ENCODE measurements at regions not wholly inside any gene's neighbourhood (a gene's known extent, or its start where the extent isn't known, plus 50 kb on each side); places are given as distances from the start of the nearest gene placed in this dataset.
A peak's percentile ranks its signal among the peaks of the same experiment; 100 is the strongest.

DNA sequence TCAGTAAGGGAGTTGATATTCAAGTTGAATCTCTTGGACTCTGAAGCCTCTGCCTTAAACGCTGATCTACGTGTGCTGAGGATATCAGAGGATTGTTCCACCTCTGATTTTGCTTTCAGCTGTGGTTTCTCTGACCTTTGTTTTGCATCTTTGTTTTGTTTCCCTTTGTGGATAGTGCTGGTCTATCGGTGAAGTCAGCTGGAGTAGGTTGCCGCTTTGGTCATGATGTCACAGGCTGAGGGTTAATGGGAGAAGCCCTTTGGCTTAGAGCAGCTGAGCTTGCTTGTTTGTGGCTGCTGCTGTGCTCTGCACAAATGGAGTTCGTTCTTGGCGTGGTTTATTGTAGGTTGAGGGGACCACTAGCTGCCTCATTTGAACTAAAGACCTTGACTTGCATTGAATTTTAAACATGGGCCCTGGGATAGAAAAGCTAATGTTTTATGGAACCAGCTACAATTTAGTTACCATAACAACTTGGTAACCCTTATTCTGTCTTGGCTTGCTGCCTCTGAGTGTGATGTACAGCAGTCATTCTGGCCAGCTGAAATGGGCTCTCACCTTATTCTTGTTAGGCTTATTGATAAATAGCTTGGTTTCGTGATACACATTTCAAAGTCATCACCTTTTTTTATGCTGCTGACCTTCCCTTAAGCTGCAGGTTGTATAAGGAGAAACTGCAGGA, 284.5 kb upstream of the E2F7 start:
- no peak for DNase-seq (ENCODE audit: low spot score)

GRCh38 chr12:77347017-77347416, 281.6 kb upstream of the E2F7 start:
- DNase-seq (ENCODE audit: low spot score), result no peak

- no peak for DNase-seq (ENCODE audit: low spot score)
Measured at GRCh38 chr12:77345336-77345735, 280.0 kb upstream of the E2F7 start.

DNA sequence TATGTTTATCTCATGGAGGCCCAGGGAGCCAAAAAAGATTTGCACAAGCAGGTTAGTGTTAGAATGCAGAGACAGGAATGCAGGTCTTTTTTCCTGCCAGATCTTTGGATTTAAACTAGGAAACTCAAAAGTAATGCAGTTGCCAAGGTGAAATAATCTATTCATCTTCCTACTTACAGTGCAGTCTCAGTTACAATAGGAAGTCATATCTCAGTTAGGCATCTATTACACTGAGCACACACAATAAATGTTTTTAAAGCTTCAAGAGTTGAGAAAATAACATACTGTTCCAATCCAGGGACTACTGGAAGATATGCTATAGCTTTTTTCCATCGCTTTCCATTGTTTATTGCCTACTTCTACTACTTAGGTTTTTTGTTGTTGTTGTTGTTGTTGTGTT, 279.3 kb upstream of the E2F7 start:
- DNase-seq (ENCODE audit: low spot score), result no peak

DNA sequence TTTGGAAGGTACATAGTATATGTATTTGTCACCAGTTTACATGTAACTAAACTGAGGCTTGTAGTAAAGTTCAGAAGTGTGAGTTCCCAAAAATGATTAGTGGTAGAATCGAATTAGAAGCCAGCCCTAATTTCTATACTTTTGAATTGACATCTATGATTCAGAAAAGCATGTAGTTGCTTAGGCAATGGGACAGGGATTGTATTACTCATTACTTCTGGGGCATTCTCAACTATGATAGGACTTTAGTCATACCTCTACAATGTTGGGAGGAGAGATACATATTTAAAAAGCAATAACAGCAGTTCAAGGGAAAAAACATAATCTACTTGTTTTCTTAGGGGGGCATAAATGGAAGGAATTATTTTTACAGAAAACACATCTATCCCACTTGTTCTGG, 277.9 kb upstream of the E2F7 start:
- DNase-seq (ENCODE audit: low spot score), result no peak

DNA sequence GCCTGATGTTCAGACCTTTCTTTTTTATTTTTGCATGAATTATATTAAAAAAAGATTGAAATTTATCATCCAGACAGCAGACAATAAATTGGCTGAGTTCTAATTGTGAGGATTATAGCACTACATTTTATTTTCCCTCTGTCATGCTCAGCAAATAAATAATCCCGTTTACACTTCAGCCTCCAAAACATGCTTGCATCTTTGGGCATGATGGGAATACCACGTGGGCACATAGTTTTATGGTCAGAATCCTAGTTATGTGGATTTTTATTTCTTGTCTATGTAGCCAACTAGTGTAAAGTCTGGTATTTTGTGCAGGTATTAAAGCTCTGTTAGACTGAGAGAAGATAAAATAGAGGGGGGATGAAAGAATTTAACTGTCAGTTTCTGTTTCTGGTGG, 276.9 kb upstream of the E2F7 start:
- DNase-seq (ENCODE audit: low spot score), result no peak

- no peak for DNase-seq (ENCODE audit: low spot score)
Measured at GRCh38 chr12:77339610-77340009, 274.2 kb upstream of the E2F7 start.

DNA sequence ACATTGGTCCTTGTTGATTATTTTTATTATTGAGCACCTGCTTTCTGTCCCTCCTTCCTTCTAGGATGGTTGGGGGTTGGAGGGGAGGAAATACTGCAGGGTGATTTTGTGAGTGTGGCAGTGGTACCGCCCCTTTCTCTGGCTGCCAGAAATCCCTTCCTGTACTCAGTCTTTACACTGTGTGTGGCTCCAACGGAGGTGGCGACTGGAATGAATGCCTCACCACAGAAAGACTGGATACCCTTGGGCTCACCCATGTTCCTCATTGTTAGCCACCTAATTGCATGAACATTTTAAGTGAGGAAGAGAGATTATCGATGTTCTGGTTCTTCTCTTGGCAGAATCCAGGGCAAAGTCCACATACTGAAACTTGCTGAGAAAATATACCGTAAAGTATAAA, 272.0 kb upstream of the E2F7 start:
- DNase-seq (ENCODE audit: low spot score), result no peak

- DNase-seq (ENCODE audit: low spot score), result no peak
Measured at GRCh38 chr12:77334806-77335205, 269.4 kb upstream of the E2F7 start.

GRCh38 chr12:77328326-77328725, 263.0 kb upstream of the E2F7 start:
- DNase-seq (ENCODE audit: low spot score), result no peak

DNA sequence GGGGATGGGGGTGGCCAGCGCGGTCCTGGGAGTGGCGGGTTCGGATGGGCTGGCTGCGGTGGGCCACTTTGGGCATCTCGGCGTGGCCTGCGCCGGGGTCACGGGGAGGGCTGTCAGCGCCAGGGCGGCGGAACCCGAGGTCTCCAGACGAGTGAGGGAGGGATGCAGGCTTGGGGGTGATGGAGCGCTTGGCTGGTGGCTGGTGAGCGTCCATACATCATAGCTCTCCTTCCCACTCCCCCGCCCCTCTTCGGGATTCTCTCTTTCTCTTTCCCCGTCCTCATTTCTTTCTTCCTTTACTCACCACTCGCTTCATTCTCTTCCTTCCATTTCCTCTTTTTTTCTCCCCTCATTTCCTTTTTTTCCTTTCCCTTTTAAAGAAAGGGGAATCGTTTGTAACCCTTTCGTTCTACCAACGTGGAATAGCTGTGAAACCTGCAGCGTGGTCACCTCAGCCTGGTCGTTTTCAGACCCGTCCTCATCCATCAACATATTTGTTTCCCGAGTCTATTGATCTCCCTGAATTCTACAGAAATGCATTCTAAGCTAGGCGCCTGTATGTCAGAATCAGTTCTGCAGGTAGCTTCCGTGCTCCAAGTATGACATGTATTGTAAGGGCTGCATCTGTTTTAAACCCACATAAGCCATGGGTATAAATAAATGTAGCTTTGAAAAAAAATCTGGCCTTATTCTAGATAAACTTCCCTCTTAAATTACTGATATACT, 260.3 kb upstream of the E2F7 start:
- no peak for DNase-seq (ENCODE audit: low spot score)

DNA sequence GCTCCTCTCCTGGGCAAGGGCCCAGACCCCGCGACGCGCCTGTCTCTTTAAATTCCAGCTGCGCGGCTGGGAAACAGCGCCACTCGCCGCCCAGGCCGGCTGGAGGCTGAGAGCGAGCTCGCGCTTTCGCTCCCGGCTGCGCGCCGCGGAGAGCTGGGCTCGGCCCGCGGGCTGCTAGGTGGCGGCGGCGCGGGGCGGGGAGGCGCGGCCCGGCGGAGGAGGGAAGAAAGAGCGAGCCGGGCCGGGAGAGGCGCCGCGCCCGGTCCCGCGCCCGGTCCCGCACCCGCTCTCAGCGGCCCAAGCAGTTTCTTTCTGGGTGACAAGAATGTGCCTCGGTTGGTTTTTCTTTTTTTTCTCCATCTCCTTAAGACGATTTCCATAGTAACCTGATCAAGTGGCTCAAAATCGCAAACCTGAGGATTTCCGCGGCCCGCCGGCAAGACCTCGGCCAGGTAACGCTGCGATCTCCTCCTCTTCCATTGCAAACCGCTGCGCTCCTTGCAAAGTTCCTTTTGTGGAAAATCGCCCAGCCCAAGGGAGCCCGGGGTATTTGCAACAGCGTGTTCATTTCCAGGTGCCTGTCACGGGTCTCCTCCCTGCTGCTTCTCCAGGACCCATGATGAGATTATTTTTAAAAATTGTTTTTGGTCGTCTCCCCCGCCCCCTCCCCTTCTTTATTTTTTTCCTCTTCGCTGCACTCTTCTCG, 259.5 kb upstream of the E2F7 start:
- DNase-seq (ENCODE audit: low spot score), result peak; percentile 64

DNA sequence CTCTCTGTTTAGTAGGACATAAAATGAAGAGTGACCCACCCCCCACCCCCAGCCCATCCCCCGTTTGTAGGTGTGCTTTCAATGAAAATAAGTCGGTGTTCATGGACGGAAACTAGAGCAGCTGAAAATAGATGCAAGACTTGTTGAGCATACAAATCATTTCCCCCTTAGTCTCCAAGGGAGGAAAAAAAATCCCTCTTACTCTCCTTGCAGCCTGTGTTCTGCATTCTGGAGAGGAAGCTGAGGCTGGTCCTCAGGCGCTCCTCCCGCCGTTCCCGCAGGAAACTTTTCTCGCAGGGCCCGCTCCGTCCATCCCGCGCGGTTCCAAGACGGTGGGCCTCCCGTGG, 259.0 kb upstream of the E2F7 start:
- no peak for DNase-seq (ENCODE audit: low spot score)

GRCh38 chr12:77323788-77324415, 258.5 kb upstream of the E2F7 start:
- DNase-seq (ENCODE audit: low spot score), result no peak

GRCh38 chr12:77319166-77319565, 253.8 kb upstream of the E2F7 start:
- DNase-seq (ENCODE audit: low spot score), result no peak

GRCh38 chr12:77315407-77315806, 250.0 kb upstream of the E2F7 start:
- DNase-seq (ENCODE audit: low spot score), result no peak

DNA sequence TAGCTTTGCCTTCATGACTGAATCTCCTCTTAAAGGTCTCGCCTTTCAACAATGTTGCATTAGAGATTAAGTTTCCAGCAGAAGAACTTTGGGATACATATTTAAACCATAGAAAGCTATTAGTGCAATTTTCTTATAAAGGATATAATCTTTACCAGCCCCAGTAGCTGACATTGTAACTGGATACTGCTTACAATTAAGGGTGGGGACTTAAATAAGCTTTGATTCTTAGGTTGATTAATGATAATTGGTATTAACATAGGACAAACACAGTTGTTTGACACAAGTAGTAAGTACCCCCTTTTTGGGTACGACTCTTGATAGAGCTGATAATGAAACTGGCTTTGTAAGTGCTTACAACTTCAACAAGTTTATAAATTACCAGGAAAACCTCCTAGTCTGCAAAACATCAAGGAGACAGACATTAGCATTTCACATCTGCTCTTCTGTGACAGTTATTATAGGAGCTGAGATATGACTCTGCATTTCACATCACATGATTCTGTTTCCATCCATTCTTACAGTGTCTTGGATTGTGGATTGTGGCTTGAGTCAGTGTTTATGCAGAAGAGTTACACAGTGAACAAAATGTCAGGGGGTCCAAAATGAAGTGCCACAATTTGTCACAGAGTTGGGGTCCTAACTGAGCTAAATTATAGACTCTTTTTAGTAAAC, 249.1 kb upstream of the E2F7 start:
- DNase-seq (ENCODE audit: low spot score), result no peak

DNA sequence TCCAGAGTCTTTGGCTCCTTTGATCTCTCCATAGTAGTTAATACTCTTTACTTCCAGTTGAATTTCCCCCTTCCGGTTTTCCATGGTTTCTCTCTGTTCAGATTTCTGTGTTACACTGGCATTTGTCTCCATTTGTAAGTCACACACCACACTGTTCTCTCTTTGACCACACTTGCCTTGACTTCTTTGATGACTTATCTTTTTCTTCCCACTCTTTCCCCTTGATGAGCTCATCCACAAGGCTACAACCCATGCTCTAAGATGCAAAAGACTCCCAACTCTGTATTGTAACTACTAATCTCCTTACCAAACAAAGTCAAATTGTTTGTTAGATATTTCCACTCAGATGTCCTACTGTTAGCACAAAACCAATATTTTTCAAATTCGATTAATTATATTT, 242.7 kb upstream of the E2F7 start:
- no peak for DNase-seq (ENCODE audit: low spot score)

DNA sequence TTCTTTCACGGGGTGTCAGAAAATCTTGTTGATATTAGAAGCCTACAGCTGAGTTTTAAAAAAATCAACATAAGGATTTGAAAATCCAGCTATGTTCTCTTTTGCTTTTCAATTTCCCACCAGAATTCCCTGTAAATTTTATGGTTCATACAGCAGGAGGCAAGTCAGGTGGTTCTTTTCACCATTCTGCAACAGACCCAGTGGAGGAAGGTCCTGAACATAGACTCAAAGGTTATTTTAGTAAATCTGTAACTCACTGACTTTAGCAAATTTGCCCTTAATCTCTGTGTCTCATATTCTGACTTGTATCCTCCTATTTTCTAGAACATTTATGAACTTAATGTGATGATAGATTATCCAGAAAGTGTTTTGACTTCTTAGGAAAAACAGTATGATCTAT, 235.4 kb upstream of the E2F7 start:
- no peak for DNase-seq (ENCODE audit: low spot score)

DNA sequence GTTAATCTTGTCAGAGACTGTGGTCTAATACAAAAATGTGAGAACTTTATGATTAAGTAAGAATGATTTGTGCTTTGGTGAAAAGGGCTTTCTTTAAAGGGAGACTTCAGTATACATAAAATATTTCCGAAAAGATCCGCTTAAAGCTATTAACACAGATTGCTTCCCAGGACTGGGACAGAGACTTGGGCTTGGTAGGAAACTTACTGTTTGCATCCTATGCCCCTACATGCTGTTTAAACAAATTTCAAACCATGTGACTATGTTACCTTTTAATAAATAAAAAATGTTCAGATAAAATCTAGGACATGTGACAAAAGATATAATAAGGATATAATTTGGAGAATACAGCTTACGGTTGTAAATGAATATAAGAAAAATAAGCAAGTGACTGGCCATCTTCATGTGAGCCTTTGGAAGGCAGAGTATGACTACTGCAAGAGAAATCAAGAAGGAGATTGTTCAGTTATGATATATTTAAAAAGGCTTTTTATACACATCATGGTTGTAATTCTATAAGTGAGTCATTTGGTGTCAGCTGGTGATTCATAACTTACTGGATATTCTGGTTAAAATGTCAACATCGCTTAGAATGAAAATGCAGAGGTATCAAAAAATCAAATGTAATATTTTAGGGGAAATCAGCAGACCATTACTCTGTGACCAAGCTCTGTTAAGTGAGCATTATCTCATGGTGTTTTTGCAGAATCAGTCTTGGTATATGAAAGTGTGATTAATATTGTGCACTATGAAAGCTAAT, 234.7 kb upstream of the E2F7 start:
- DNase-seq (ENCODE audit: low spot score), result no peak

DNA sequence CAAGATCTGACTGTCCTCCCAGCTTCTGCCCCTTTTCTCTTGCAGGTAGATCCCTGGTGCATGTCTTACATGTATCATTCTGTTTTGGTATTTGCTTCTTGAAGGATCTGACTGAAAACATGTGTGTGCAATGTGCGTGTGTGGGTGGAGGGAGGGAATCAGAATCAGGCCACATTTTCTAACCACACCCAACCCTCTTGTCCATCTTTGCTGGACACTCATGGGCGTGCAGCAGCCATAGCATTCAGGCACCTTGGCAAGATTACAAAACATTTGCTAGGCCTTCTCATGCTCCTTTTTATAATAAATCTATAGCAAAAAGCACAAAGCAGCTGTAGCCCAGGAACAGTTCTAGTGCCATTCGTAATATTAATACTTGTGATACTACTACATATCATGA, 233.6 kb upstream of the E2F7 start:
- no peak for DNase-seq (ENCODE audit: low spot score)

GRCh38 chr12:77294016-77294415, 228.6 kb upstream of the E2F7 start:
- no peak for DNase-seq (ENCODE audit: low spot score)

Measured in globus pallidus (tissue), 1 donor.